ENCODE measurements at regions not wholly inside any gene's neighbourhood (a gene's known extent, or its start where the extent isn't known, plus 50 kb on each side); places are given as distances from the start of the nearest gene placed in this dataset.

DNA sequence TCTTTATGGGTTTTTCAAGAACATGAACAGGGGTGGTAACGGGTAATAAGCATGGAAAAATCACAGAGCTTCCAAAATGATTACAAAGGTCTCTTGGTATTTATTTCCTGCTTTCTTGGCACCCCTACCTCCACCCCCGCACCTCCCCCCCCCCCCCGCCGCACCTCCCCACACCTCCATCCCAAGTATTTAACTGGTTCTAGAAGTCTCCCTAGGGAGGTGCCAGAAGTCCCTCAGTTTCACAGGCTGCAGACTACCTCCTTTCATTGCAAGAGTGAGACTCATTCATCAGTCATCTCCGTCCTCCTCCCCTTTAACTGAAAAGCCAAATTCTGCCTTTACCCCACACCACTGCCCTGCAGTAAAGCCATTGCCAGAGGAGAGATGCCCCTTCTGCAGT, 169.4 kb downstream of the ALDH1A2 start:
- TF ChIP-seq, protein P1, sequence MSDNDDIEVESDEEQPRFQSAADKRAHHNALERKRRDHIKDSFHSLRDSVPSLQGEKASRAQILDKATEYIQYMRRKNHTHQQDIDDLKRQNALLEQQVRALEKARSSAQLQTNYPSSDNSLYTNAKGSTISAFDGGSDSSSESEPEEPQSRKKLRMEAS (IDR thresholded peaks at IDR 0.05): no peak
- TF ChIP-seq YEATS2 (CRISPR knock-in tag; IDR thresholded peaks at IDR 0.05; ENCODE audit: borderline replicate concordance): no peak
- no peak for TF ChIP-seq RFX1 (IDR thresholded peaks at IDR 0.05)
- TF ChIP-seq ZFAT (CRISPR knock-in tag; conservative IDR thresholded peaks at IDR 0.05): no peak
- no peak for TF ChIP-seq MTA3 (CRISPR knock-in tag; IDR thresholded peaks at IDR 0.05)
- no peak for TF ChIP-seq TOE1 (CRISPR knock-in tag; IDR thresholded peaks at IDR 0.05)
- TF ChIP-seq, protein P2, sequence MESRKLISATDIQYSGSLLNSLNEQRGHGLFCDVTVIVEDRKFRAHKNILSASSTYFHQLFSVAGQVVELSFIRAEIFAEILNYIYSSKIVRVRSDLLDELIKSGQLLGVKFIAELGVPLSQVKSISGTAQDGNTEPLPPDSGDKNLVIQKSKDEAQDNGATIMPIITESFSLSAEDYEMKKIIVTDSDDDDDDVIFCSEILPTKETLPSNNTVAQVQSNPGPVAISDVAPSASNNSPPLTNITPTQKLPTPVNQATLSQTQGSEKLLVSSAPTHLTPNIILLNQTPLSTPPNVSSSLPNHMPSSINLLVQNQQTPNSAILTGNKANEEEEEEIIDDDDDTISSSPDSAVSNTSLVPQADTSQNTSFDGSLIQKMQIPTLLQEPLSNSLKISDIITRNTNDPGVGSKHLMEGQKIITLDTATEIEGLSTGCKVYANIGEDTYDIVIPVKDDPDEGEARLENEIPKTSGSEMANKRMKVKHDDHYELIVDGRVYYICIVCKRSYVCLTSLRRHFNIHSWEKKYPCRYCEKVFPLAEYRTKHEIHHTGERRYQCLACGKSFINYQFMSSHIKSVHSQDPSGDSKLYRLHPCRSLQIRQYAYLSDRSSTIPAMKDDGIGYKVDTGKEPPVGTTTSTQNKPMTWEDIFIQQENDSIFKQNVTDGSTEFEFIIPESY (CRISPR knock-in tag; IDR thresholded peaks at IDR 0.05): no peak
- no peak for TF ChIP-seq MED13 (CRISPR knock-in tag; IDR thresholded peaks at IDR 0.05)
- TF ChIP-seq, protein P3, sequence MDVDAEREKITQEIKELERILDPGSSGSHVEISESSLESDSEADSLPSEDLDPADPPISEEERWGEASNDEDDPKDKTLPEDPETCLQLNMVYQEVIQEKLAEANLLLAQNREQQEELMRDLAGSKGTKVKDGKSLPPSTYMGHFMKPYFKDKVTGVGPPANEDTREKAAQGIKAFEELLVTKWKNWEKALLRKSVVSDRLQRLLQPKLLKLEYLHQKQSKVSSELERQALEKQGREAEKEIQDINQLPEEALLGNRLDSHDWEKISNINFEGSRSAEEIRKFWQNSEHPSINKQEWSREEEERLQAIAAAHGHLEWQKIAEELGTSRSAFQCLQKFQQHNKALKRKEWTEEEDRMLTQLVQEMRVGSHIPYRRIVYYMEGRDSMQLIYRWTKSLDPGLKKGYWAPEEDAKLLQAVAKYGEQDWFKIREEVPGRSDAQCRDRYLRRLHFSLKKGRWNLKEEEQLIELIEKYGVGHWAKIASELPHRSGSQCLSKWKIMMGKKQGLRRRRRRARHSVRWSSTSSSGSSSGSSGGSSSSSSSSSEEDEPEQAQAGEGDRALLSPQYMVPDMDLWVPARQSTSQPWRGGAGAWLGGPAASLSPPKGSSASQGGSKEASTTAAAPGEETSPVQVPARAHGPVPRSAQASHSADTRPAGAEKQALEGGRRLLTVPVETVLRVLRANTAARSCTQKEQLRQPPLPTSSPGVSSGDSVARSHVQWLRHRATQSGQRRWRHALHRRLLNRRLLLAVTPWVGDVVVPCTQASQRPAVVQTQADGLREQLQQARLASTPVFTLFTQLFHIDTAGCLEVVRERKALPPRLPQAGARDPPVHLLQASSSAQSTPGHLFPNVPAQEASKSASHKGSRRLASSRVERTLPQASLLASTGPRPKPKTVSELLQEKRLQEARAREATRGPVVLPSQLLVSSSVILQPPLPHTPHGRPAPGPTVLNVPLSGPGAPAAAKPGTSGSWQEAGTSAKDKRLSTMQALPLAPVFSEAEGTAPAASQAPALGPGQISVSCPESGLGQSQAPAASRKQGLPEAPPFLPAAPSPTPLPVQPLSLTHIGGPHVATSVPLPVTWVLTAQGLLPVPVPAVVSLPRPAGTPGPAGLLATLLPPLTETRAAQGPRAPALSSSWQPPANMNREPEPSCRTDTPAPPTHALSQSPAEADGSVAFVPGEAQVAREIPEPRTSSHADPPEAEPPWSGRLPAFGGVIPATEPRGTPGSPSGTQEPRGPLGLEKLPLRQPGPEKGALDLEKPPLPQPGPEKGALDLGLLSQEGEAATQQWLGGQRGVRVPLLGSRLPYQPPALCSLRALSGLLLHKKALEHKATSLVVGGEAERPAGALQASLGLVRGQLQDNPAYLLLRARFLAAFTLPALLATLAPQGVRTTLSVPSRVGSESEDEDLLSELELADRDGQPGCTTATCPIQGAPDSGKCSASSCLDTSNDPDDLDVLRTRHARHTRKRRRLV (CRISPR knock-in tag; IDR thresholded peaks at IDR 0.05): no peak
- TF ChIP-seq SIN3A (IDR thresholded peaks at IDR 0.05; ENCODE audit: borderline replicate concordance, low read depth, low read length): no peak
- TF ChIP-seq, protein P4, sequence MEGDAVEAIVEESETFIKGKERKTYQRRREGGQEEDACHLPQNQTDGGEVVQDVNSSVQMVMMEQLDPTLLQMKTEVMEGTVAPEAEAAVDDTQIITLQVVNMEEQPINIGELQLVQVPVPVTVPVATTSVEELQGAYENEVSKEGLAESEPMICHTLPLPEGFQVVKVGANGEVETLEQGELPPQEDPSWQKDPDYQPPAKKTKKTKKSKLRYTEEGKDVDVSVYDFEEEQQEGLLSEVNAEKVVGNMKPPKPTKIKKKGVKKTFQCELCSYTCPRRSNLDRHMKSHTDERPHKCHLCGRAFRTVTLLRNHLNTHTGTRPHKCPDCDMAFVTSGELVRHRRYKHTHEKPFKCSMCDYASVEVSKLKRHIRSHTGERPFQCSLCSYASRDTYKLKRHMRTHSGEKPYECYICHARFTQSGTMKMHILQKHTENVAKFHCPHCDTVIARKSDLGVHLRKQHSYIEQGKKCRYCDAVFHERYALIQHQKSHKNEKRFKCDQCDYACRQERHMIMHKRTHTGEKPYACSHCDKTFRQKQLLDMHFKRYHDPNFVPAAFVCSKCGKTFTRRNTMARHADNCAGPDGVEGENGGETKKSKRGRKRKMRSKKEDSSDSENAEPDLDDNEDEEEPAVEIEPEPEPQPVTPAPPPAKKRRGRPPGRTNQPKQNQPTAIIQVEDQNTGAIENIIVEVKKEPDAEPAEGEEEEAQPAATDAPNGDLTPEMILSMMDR (CRISPR knock-in tag; IDR thresholded peaks at IDR 0.05): no peak
- no peak for TF ChIP-seq SUZ12 (IDR thresholded peaks at IDR 0.05; ENCODE audit: low read depth, low read length)

Measured in HepG2 (cell line).